Rectal smooth muscle tissue (tissue), 1 donor: ENCODE measurements at regions not wholly inside any gene's neighbourhood (a gene's known extent, or its start where the extent isn't known, plus 50 kb on each side); places are given as distances from the start of the nearest gene placed in this dataset.

ENCODE experiments used
- H3K27ac ChIP-seq: one replicate; pipeline ENCODE4 v1.7.0; 2013; ENCODE audit warnings: low read depth, low read length, inconsistent platforms
- H3K27me3 ChIP-seq: one replicate; pipeline ENCODE4 v1.7.0; 2013; ENCODE audit warnings: low read length; ENCODE audit not compliant: control insufficient read depth, insufficient read depth
- H3K36me3 ChIP-seq: one replicate; pipeline ENCODE4 v1.7.0; 2013; ENCODE audit warnings: low read length; ENCODE audit not compliant: control insufficient read depth, insufficient read depth
- H3K4me1 ChIP-seq: one replicate; pipeline ENCODE4 v1.7.0; 2013; ENCODE audit warnings: low read length; ENCODE audit not compliant: control insufficient read depth, insufficient read depth
- H3K4me3 ChIP-seq: one replicate; pipeline ENCODE4 v1.7.0; 2013; ENCODE audit warnings: low read length
- H3K9ac ChIP-seq: one replicate; pipeline ENCODE4 v1.7.0; 2013; ENCODE audit warnings: low read length

- no peak overlapping the region for H3K4me3 ChIP-seq
- H3K27ac ChIP-seq = no peak overlapping the region
- no peaks in the 10 kb centered on the region for H3K36me3 ChIP-seq
- no peaks in the 10 kb centered on the region for H3K4me1 ChIP-seq
- H3K27me3 ChIP-seq = no peaks in the 10 kb centered on the region
- H3K9ac ChIP-seq = no peak overlapping the region
These were observed 81.8 kb upstream of the ERRFI1 start for GRCh38 chr1:8107897-8108296.

DNA sequence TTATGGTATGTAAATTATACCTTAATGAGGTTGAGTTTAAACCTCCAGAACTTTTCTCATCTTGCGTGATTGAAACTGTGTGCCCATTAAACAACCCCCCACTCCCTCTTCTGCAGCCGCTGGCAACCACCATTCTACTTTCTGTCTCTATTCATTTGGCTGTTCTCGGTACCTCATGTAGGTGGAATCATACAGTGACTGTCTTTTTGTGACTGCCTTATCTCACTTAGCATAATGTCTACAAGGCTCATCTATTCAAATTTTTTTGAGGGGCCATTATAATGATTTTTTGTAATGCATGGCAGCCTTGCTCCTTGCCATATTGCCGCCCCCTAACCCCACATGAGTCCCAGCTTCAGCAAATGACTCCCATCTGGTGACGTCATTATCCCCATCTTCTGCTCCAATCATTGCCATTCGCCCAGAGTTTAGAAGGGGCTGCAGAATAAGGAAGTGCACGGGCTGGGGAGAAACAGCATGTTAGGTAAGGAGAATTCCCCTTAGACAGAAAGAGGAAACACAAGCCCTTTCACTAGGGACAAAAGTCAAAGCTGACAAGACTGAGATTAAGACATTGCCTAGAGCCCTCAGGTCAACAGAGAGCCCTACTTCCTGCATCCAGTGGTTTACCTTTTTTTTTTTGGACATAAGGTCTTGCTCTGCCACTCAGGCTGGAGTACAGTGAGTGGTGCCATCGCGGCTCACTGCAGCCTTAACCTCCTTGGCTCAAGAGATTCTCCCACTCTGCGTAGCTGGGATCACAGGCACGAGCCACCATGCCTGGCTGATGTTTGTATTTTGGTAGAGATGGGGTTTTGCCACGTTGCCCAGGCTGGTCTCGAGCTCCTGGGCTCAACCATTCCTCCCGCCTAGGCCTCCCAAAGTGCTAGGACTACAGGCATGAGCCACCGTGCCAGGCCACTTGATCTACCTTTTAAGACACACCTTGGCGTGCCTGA, 78.4 kb upstream of the ERRFI1 start:
- no peaks in the 10 kb centered on the region for H3K27me3 ChIP-seq
- no peaks in the 10 kb centered on the region for H3K4me1 ChIP-seq
- no peak overlapping the region for H3K9ac ChIP-seq
- no peak overlapping the region for H3K4me3 ChIP-seq
- no peaks in the 10 kb centered on the region for H3K36me3 ChIP-seq
- H3K27ac ChIP-seq = no peak overlapping the region

DNA sequence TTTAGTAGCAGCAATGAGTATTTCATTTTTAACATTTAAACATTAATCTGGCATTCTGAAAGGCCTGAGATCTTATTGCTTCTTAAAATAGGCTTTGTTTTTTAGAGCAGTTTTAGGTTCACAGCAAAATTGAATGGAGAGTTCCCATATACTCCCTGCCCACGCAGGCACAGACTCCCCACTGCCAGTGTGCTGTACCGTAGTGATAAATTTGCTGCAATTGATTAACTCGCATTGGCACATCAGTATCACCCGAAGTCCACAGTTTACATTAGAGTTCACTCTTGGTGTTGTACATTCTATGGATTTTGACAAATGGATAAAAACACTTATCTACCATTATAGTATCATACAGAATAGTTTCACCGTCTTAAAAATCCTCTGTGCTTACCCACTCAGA, 71.8 kb upstream of the ERRFI1 start:
- Histone ChIP-seq H3K4me3 (no peak overlapping the region), H3K9ac (no peak overlapping the region), H3K36me3 (no peaks in the 10 kb centered on the region), H3K4me1 (peaks cover 12% of the 10 kb centered on the region), H3K27ac (peak overlapping the region; percentile 58), H3K27me3 (no peaks in the 10 kb centered on the region)

DNA sequence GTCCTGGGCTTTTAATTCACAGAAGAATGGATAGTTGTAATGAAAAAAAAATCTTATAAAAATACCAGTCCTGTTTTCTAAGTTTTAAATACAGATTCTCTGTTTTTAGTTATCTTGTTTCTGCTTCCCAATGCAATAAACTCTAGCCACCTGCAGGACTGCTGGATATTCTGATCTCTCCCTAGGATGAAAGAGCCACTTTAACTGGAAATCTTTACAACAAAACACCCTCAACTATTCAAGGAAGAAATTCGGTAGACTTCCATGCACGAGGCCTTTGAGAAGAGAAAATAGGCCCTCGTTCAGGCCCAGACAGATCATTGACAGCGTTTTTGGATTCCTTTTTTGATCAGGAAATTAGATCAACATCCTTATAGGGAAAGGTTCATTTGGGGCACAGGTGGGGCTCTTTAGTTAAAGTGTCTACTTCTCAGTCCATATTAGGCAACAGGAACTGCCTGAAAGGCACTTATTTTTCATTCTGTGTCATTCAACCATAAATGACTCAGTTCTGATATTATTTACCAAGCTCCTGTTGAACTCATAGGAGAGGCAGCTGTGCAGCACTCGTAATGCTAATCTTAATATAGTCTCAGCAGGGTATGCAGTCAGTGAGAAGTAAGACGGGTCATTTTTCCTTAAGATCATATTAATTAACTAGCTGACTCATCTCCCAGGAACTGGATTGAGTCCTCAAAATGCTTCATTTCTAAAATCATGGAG, 71.1 kb upstream of the ERRFI1 start:
- peaks cover 12% of the 10 kb centered on the region for H3K4me1 ChIP-seq
- no peaks in the 10 kb centered on the region for H3K36me3 ChIP-seq
- peak overlapping the region; percentile 58 for H3K27ac ChIP-seq
- H3K9ac ChIP-seq = no peak overlapping the region
- H3K4me3 ChIP-seq = no peak overlapping the region
- H3K27me3 ChIP-seq = no peaks in the 10 kb centered on the region

DNA sequence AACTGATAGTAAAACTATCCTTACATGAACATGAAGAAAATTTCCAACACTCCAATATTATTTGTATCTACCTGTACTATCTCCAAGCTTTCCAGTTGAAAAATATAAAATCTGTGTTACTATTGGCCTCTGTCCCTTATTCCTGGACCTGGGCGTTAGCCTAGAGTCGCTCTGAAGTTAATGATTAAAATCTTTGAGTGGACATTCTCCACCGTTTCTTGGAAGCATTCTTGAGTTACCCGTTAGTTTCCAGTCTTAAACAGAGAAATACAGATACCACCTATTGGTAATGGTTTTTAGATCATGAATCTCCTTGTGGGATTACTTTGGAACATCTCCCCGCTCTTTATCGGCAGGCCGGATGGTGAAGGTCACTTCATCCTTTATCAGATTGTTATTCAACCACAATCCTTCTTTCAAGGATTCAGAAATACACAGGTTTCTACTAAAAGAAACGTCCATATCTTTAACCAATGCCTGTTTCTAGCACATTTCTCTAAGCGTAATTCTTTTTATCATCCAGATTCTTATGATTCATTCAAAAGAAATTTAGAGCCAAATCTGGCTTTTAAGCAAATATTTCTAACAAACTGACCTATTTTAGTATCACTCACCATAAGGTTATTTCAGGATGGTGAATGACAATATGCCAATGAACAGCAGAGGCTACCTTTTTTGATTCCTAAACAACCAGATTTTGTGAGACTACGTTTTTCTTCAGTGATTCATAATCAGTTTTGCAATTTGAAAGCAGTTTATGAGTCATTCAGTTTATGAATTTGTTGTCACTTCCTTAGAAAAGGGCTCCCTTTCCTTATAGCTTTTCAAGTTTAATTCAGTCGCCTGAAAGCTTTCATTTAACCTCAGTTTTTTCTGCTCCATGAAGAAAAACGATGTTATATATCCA, 70.2 kb upstream of the ERRFI1 start:
- H3K27me3 ChIP-seq = no peaks in the 10 kb centered on the region
- H3K4me3 ChIP-seq = no peak overlapping the region
- H3K4me1 ChIP-seq = peaks cover 12% of the 10 kb centered on the region
- H3K9ac ChIP-seq = no peak overlapping the region
- H3K27ac ChIP-seq = peak overlapping the region; percentile 58
- no peaks in the 10 kb centered on the region for H3K36me3 ChIP-seq

DNA sequence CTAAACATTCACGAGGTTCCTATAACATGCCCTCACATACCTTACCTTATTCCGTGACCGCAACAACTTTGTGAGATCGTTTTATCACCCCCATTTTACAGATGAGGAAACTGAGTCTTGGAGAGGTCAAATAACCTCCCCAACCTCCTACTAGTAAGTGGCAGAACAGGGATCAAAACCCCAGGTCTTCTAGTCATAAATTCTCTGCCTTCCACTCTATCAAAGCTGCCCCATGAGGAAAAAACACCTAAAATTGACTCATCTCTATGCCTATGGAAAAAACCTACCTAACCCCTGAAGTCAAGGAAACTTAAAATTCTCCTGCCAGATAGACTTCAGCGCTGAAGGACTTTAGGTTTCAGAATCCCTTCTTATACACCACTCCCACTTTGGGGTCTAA, 69.5 kb upstream of the ERRFI1 start:
- Histone ChIP-seq H3K27ac (no peak overlapping the region), H3K4me1 (peaks cover 12% of the 10 kb centered on the region), H3K27me3 (no peaks in the 10 kb centered on the region), H3K4me3 (no peak overlapping the region), H3K9ac (no peak overlapping the region), H3K36me3 (no peaks in the 10 kb centered on the region)

GRCh38 chr1:8094481-8095241, 68.6 kb upstream of the ERRFI1 start:
- no peaks in the 10 kb centered on the region for H3K36me3 ChIP-seq
- H3K27ac ChIP-seq = no peak overlapping the region
- no peaks in the 10 kb centered on the region for H3K27me3 ChIP-seq
- H3K9ac ChIP-seq = no peak overlapping the region
- no peak overlapping the region for H3K4me3 ChIP-seq
- peaks cover 12% of the 10 kb centered on the region for H3K4me1 ChIP-seq

DNA sequence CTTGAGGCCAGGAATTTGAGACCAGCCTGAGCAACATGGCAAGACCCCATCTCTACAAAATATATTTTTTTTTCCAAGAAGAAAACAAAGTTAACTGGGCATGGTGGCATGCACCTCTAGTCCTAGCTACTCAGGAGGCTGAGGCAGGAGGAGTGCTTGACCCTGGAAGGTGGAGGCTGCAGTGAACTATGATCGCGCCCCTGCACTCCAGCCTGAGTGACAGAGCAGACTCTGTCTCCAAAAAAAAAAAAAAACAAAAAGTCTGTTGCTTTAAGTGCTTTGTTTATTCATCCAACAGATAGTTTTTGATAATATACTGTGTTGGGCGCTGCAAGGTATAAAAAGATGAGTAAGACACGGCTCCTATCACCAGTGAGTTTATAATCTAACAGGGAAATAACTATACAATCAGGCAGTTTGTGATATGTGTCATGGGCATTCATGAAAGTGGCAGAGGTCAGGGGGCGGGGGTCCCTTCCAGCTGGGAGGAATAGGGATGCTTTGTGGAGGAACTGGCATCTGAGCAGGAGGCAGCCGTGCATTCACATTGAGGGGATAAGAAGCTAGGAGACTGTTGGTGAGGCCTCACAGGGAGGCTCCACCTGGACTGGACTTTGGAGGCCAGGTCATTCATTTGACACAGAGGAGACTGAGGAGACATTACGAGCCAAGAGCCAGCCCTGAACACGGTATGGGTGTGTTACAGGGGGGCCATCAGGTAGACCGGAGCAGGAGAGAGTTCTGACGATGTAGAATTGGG, 67.3 kb upstream of the ERRFI1 start:
- no peak overlapping the region for H3K9ac ChIP-seq
- H3K4me1 ChIP-seq = peaks cover 12% of the 10 kb centered on the region
- H3K4me3 ChIP-seq = no peak overlapping the region
- H3K27me3 ChIP-seq = no peaks in the 10 kb centered on the region
- H3K27ac ChIP-seq = no peak overlapping the region
- H3K36me3 ChIP-seq = no peaks in the 10 kb centered on the region

DNA sequence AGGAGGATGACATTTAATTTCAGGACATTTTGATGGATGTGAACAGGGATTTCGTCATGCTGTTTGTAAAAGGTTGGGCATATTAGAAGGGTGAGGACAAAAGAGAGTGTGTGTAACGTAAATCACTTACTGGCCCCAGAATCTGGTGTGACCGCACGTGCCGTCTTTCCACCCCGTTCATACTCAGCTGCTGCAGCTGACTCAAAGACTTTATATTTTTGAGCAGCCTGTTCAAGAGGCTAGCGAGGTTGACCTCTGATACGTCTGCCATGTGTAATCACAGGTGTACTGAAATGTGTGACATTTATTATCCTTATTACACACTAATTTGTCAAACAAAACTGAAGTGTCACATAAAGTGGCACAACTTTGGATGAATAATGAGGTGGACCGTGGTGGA, 66.5 kb upstream of the ERRFI1 start:
- no peak overlapping the region for H3K9ac ChIP-seq
- H3K27ac ChIP-seq = no peak overlapping the region
- no peak overlapping the region for H3K4me3 ChIP-seq
- no peaks in the 10 kb centered on the region for H3K27me3 ChIP-seq
- H3K36me3 ChIP-seq = no peaks in the 10 kb centered on the region
- peaks cover 11% of the 10 kb centered on the region for H3K4me1 ChIP-seq

- Histone ChIP-seq H3K4me1 (peaks cover 3% of the 10 kb centered on the region), H3K27ac (no peak overlapping the region), H3K36me3 (no peaks in the 10 kb centered on the region), H3K9ac (no peak overlapping the region), H3K27me3 (no peaks in the 10 kb centered on the region), H3K4me3 (no peak overlapping the region)
These were observed 65.6 kb upstream of the ERRFI1 start for GRCh38 chr1:8091691-8092090.

- no peaks in the 10 kb centered on the region for H3K4me1 ChIP-seq
- no peak overlapping the region for H3K9ac ChIP-seq
- H3K27me3 ChIP-seq = no peaks in the 10 kb centered on the region
- no peaks in the 10 kb centered on the region for H3K36me3 ChIP-seq
- H3K27ac ChIP-seq = peak overlapping the region; percentile 16
- H3K4me3 ChIP-seq = no peak overlapping the region
These were observed 64.2 kb upstream of the ERRFI1 start for GRCh38 chr1:8090241-8090702.
